ENCODE measurements at regions not wholly inside any gene's neighbourhood (a gene's known extent, or its start where the extent isn't known, plus 50 kb on each side); places are given as distances from the start of the nearest gene placed in this dataset.

DNA sequence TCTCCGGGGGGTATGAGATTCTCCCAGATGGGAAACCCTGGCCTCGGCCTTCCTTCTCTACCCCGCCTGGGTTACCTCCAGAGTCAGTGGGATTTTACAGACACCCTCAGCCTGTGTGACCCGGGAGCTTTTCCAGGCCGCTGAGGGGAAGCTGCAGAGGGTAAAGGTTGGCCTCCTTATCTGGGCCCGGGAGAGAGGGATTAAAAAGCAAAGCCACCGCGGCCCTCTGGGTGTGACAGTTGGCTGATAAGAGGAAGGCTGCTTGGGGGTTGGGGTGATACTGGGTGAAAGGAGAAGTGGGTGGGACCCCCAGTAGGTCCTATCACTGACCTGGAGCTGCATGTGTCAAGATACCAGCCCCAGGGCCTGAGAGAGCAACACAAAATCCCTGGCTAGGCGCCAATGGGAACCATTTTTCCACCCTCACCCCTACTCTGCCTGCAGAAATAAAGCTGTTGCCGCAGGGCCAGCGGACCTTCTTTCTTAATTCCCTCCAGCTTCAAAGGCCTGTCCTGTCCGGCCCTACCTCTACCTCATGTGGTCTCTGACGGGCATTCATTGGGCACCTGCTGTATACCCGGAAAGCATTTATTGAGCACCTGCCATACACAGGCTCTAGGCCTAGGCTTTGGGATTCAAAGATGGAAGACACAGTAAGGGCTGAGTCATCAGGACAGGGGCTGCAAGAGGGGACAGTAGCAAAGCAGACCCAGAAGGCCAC lies 77.6 kb upstream of the GSE1 start:
- DNase-seq: no peak

DNA sequence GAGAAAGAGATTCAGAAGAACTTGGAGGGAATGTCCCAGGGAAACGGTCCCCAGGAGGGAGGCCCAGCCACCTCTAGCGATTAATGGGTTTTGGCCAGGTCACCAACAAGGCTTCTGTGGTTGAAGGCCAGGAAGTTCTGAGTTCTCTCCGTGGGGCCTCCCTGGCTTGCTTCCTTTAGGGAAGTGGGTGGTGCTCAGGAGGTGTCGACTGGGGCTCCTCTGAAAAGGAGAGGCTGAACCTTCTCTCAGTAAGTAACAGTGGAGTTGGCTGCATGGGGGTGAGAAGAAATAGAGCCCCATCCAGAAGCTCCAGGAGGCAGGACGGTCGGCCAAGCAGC lies 77.1 kb upstream of the GSE1 start:
- peak; percentile 48 for DNase-seq

DNA sequence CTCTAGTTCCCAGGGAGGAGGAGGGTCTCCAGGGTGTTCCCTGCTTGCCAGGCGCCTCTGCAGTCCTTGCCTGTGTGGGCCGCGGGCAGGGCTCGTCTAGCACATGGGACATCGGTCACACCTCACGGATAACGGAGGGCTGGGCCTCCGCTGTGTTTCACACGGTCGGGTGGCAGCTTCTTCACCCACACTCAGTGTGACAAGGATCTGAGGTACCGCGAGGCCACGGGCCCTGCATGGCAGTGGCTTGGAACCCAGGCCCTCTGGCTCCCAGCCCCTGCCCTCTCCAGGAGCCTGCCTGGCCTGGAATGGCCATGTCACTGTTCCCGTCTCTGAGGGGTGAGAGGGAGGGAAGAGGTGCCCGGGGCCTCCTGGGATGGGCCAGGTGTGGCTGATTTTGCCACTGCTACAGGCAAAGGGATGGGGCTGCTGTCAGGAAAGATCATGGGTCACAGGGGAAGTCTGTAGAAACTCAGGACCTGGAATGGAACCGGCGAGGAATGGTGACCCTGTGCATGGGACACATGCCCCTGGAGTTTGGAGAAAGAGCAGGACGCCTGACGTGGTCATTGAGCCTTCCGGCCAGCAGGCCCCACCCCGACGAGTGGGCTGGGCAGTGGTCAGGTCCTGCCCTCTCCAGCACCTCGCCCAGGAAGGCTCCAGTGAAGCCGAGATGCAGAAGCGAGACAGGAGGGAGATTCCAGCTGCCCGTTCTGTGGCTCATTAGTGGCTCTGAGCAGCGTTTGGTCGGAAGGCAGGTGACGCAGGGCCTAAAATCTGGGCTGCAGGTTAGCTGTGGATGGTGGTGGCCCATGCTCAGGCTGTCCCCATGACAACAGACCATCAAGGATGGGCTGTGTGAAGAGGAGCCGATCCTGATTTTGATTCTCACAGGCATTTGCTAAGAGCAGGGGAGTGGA lies 76.5 kb upstream of the GSE1 start:
- peak in 1 of 2 donors; percentile 48 for DNase-seq

DNA sequence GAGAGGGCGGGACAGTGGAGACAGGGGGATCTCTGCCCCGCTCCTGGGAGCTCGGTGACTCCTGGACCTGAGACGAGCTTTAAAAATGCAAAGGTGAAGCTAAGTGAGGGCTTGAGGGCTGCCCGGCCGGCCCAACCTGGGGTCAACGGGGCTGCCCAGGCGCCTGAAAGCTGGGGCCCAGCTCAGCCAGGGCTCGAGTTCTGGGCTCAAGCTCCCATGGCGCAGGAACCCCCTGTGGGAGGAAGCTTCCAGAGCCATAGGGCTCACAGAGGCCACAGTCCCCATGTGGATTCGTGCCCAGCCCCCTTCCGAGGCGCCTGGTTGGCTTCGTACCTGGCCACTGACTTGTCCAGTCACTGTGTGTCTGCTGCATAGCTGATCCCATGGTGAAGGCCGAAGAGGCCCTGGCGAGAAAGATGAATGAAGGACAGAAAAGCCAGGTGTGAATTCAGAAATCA lies 75.8 kb upstream of the GSE1 start:
- no peak for DNase-seq

DNA sequence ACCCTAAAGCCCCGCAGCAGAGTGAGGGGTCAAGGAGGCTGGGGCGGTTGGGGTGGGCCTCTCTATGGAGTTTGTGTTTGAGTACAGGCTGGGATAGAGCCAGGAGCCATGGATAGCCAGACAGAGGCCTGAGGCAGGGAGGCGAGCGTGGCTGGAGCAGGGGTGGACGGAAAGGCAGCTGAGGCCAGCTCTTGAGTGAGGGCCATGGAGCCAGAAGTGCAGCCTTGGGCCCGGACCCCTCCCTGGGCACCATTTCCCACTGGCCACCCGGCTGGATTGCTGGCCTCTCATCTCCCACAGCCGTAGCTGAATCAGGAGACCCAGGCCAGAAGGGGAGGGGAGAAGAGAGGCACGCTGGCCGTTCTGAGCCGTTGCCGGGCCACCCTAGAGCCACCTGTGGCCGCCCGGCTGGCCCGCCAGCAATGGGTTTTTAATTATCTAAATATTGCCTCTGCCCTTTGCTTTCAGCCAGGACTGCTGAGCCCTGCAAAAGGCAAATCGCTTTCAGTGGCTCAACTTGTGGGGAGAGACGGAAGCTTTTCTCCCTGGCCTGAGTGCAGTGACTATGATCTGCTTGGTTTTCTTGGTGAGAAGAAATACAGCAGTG lies 75.2 kb upstream of the GSE1 start:
- DNase-seq: no peak

DNA sequence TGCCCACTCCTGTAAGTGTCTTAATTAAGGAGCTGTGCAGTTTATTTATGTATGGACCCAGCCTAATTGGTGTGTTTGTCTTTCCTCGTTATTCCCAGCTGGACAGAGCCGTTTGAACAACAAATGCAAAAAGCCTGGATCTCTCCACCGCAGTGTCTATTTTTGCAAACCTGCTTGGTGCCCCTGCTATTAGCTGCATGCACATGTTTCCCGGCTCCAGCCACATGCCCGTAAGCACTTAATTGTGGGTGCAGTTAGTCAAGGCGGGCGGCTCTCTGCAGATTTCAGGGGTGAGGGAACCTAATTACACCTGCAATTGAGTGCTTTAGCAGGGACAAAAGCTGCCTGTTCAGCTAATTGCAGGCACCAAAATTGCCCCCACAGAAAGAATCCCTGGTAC lies 74.0 kb upstream of the GSE1 start:
- no peak for DNase-seq

DNA sequence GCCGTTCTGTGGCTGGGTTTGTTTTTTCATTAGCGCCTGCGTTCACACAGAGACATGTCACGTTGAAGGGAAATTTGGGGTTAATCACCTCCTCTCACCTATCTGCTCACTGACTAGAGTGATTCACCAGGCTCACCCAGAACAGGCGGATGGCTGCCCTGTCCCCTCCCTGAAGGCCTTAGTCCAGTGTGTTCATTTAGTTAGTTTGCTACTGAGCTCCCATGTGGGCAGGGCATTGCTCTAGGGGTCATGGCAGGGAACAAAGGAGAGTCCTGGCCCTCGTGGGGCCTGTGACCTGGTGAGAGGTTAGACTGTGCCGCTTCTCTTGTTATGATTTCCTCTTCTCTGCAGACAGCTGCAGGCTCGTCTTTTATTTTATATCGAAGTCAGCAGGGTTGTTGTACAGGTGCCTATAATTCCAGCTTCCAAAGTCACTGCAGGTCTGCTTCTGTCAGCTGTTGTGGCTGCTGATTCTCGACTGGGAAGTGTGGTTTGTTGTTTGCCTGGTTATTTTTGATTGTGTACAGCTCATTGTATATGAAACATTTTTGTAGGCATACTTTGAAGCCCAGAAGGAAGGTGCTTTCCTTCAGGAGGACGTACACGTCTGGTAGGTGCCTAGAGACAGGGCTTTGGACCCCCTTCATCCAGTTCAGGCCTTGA lies 73.4 kb upstream of the GSE1 start:
- no peak for DNase-seq

DNA sequence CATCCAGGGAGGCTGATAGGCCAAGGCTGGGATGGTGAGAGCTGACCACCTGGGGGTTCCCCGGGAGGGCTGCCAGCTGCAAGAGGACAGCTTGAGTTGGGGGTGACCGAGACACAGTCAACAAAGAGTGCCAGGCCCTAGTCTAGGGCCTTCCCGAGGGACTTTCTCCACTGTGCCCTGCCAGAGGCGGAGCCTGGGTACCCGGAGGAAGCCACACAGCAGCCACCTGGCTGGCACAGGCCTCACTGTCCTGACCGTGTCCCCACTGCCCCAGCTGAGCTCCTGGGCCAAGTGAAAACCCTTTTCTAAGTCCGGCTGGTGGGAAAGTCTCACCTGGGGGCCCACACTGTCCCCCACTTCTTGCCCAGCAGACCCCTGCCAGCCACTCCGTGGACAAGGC lies 71.9 kb upstream of the GSE1 start:
- DNase-seq: no peak

DNA sequence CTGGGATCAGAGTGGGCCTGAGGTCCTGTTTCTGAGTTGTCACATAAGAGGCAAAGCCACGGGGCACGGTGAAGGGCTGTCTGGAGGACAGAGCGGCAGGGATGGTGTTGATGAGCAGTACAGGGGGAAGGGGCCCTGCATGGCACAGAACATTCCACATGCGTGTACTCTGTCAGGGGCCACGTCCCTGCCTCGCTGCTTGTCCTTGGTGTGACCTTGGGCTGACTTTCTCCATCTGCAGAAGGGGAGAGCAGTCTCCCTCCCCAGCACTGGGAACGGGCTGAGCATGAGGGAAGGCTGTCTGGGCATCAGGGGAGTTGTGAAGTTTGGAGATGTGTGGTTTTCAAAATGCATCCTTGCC lies 71.5 kb upstream of the GSE1 start:
- no peak for DNase-seq

DNA sequence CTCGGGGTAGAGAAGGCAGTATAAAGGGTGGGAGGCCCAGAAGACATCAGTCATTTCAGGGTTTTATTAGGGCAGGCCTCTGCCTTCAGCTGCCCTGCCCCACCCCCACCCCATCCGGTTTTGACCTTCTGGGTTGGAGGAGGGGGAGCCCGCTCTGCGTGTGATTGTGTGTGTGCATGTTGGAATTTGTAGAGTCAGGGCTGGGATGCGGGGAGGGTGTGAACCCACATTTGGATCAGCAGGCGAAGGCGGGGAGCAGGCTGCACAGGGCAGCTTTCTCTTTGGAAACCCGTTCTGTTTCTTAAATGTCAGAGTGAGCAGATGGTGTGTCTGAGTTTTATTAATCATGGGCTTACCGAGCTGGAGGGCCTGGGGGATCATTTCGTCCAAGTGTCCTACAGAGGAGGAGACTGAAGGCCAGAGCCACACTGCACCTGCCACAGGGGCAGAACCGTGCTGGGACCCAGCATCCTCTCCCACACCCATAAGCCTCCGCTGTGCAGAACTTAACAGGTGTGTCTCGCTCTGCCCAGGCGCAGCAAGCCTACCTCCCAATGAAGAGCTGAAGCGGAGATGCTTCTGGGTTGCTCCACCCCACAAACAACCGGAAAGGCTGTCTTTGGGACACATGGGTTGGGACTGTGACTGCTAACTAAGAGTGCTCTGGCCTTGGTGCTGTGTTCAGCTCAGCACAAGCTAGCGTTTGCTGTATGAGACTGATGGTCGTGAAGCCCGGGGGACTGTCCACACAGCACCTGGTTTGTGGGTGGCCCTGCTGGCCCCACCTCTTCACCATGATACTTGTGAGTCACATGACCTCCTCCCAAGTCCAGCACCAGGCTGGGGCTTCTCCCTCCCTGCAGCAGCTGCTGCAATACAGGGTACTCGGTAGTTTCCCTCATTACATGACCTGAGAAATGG lies 70.9 kb upstream of the GSE1 start:
- no peak for DNase-seq

DNA sequence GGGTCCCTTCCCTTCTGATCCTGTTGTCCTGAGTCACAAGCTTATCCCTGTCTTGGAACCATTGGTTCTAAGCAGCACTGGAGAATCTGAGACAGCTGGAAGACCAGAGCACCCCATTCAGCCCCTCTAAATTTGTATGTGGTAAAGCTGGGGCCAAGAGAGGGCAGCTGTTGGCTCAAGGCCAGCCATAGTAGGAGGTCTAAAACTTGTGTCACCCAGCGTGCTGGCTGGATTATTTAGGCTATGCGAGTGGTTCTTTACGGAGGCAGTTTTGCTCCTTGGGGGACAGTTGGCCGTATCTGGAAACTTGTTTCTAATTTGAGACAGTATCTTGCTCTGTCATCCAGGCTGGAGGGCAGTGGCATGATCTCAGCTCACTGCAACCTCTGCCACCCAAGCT lies 69.6 kb upstream of the GSE1 start:
- DNase-seq: no peak

DNA sequence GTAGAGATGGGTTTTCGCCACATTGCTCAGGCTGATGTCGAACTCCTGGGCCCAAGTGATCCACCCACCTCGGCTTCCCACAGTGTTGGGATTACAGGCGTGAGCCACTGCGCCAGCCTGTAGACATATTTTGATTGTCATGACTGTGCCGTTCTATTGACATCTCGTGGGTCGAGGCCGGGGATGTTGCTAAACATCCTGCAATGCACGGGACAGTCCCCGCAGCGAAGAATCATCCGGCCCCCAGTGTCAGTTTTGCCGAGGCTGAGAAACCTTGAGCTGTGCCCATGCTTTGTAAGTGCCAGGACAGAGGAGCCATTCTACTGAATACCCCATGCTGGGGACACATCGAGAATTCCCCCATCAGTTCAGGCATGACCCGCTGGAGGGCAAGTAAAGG lies 69.1 kb upstream of the GSE1 start:
- DNase-seq: no peak

DNA sequence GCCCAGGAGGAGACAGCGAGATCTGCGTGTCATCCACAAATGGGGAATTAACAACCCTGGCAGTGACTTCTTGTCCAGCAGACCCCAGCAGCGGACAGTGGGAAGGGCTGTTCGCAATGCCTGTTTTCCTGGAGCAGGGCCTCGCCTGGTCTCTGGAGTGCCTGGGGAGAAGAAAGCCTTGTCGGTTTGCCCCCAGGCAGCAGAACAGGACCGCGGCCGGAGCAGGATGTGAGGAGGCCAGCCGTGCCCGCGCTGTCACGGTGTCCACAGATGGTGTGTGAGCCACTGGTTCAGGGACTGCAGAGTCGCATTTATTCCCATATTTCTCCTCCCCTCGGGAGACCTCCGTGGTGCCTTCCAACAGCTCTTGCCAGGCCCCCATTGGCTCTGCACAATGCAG lies 68.5 kb upstream of the GSE1 start:
- DNase-seq: no peak

DNA sequence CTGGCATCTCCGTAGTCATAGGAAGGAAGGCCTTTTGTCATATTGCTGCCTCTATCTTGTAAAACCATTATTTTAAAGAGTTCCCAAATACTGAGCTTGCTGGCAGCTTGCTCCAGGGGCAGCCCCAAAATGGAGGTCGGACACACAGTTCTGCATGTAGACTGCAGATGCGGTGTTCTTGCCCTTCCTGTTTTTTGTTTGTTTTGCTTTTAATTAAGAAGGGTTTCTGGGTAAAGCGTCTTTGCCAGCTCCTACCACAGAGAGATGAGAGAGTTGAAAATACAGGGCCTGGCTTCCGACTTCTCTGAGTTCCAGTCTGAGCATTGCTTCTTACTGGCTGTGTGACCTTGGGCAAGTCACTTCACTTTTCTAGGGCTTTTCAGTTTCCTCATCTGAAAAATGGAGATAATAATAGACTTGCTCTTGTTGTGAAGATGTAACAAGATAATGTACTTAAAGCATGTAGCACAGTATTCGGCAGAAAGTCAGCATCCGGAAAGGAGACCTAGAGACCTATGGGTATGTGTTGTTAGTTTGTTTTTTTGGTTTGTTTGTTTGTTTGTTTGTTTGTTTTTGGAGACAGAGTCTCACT lies 67.8 kb upstream of the GSE1 start:
- no peak for DNase-seq

DNA sequence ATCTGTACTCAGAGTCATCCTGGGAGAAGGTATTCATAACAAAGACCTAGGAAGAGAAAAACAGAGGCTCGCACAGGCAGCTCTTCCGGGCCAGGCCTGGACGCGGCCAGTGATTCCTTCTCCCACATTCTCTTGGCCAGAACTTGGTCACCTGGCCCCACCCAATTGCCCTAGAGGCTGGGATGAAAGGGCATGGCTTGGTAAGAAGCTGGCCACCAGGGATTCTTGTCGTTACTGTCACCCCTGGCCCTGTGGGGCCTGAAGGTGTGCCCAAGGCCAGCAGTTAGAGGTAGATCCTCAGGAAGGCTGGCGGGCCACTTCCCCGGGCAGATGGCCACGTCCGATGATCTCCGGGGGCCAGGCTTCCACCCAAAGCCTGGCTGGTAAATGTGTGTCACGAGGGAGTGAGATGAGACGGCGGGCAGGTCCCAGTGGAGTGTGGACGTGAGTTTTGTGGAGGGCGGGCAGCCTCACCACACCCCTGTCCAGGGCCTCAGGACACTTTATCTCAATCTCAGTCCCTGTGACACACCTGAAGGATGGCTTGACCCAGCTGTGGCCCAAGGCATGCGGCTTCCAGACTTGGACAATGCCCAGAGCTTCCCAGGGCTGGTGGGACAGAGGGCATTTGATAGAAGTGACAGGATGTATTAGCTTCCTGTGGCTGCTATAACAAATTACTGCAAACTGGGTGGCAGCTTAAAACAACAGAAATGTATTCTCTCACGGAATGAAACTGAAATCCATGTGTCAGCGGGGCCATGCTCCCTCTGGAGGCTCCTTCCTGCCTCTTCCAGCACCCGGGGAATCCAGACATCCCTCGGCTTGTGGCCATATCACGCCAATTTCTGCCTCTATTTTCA lies 66.3 kb upstream of the GSE1 start:
- no peak for DNase-seq

DNA sequence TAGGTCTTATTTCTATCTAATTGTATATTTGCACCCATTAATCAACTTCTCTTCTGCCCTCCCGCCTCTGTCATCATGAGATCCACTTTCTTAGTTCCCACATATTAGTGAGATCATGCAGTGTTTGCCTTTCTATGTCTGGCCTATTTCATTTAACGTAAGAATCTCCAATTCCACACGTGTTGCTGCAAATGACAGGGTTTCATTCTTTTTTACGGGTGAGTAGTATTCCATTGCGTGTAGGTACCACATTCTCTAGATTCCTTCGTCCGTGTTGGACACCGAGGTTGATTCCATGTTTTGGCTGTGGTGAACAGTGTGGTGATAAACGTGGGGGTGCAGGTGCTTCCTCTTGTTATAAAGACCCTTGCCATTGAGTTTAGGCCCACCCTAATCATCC lies 64.7 kb upstream of the GSE1 start:
- no peak for DNase-seq

DNA sequence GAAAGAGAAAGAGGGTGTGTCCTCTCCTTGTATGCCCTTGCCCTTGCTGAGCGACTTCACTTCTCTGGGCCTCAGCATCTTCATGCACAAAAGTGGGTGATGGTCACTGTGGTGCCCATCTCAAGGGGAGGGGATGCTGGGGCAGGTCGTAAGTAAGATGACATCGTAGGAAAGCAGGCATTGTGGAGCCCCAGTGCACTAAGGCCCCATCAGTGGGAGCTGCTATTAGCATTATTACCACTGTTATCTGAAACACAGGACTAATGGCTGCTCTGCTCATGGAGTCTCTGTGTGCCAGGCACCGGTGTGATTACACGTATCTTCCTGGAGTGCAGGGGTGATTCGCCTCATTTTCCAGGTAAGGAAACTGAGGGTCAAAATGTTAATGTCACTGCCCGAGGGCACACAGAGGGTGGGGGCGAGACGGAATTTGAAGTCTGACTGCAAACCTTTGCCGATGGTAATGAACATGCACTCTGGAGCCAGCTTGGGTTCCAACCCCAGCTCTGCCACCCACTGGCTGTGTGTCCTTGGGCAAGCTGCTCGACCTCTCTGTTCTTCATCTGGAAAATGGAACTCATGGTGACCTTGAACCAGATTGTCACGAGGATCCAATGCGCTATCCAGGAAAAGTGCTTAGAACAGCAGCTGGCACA lies 63.2 kb upstream of the GSE1 start:
- no peak for DNase-seq

DNA sequence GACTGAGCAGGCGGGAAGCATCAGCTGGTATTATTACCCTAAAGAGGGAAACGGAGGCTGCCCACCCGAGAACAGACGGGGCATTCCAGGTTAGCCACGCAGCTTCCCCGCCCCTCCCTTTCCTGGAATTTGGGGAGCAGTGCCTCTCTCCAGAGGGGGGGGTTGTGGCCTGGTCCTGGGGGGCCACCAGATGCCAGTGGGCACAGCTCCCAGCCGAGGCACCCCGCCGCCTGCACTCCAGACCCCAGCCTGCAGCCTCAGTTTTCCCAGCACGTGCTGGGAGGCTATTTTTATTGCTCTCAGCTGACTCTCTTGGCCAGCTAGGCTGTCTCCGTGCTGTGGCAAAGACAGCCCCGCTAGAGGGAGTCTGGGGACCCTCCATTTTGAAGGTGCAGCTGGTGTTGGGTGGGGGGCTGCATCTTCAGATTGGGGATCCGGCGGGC lies 62.7 kb upstream of the GSE1 start:
- no peak for DNase-seq

DNA sequence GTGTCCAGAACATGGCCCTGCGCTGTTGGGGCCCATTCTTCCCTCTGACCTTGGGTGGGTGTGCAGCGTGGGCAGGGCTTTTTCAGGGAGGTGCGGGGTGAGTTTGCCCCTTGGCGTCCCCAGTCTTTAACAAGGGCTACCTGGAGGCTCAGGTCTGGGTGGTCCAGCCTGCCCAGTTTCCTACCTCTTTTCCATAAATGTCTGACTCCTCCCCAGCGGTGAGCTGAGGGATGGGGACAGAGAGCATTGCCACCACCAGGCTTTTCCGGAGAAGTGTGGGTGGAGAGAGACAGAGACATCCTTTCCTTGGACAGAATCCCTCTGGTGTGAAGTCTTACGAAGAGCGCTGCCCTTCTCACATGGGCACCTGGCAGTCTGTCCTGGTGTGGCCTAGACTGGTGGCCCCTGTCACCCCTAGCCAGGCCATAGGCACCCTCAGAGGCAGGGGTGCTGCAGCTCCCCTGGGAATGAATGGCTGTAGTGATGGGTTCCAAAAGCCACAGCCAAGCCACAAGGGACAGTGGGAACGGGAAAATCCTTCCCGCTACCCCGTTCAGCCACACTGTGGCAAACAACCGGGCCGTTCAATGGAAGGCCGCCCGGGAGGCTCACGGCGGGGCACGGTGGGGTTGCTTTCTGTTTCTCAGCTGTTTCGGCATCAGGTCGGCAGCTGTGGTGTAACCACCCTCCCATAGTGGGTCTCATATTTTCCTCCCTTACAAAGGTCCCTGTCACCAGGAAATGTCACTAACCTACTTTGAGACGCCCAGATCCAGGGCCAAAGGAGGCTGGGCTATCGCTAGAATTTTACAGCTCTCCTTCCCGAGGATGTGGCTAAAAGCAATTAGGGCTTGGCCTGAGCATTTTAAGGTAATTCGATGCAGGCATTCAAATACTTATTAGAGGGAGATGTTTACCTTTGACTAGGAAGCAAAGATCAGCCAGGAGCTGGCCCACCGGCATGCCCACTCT lies 61.9 kb upstream of the GSE1 start:
- no peak for DNase-seq
